ENCODE measurements at regions not wholly inside any gene's neighbourhood (a gene's known extent, or its start where the extent isn't known, plus 50 kb on each side); places are given as distances from the start of the nearest gene placed in this dataset.

DNA sequence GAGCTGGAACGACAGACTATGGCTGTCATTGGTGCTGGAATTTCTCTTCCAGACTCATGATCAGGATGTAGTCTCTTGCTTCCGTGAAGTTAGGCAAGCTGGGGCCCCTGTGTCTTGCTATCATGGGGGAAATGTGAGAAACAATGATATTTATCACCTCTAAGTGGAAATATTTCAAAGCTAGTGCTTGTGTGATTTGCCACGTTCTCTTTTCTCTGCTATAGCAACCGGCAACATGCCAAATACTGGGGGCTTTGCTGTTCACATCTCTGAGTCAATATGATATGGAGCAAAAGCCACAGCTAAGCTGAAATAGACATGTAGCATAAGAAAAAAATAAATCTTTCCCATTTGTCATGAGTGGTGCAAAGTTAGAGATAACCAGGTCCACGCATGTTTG, 668.2 kb upstream of the IGFBP3 start:
- TF ChIP-seq, protein P1, sequence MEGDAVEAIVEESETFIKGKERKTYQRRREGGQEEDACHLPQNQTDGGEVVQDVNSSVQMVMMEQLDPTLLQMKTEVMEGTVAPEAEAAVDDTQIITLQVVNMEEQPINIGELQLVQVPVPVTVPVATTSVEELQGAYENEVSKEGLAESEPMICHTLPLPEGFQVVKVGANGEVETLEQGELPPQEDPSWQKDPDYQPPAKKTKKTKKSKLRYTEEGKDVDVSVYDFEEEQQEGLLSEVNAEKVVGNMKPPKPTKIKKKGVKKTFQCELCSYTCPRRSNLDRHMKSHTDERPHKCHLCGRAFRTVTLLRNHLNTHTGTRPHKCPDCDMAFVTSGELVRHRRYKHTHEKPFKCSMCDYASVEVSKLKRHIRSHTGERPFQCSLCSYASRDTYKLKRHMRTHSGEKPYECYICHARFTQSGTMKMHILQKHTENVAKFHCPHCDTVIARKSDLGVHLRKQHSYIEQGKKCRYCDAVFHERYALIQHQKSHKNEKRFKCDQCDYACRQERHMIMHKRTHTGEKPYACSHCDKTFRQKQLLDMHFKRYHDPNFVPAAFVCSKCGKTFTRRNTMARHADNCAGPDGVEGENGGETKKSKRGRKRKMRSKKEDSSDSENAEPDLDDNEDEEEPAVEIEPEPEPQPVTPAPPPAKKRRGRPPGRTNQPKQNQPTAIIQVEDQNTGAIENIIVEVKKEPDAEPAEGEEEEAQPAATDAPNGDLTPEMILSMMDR (conservative IDR thresholded peaks at IDR 0.05; ENCODE audit: low read length) = no peak
- no peak for TF ChIP-seq EZH2phosphoT487 (IDR thresholded peaks at IDR 0.05; ENCODE audit: borderline replicate concordance)
